ENCODE measurements at regions not wholly inside any gene's neighbourhood (a gene's known extent, or its start where the extent isn't known, plus 50 kb on each side); places are given as distances from the start of the nearest gene placed in this dataset.

GRCh38 chr3:74550686-74551085, 63.8 kb downstream of the CNTN3 start:
- Histone ChIP-seq H3K4me1 (no peaks in the 10 kb centered on the region), H3K36me3 (no peaks in the 10 kb centered on the region), H3K27me3 (no peaks in the 10 kb centered on the region), H3K4me3 (no peak overlapping the region), H3K27ac (no peak overlapping the region), H3K9me3 (peaks cover 0 to 12% (median 0%) of the 10 kb centered on the region in 4 donors)
- WGBS, 5 donors: 79 to 92% (median 89%) methylated on average over 2 to 3 of the region's 3 CpGs
- no peak for DNase-seq
- intact Hi-C loops (cut with DNase I; ENCODE audit: low total_unique reads): no loop called here
- no peak for TF ChIP-seq EP300 (IDR thresholded peaks at IDR 0.05)
- no peak for TF ChIP-seq POLR2AphosphoS5 (IDR thresholded peaks at IDR 0.05)

GRCh38 chr3:74546426-74546825, 68.0 kb downstream of the CNTN3 start:
- 34 to 48% (median 40%) methylated on average over 4 of the region's 4 CpGs for WGBS, 5 donors

GRCh38 chr3:74542441-74542840, 72.0 kb downstream of the CNTN3 start:
- no peaks in the 10 kb centered on the region for H3K27me3 ChIP-seq
- no peaks in the 10 kb centered on the region for H3K36me3 ChIP-seq
- TF ChIP-seq CTCF (IDR thresholded peaks at IDR 0.05): no peak
- no peak for TF ChIP-seq POLR2AphosphoS5 (IDR thresholded peaks at IDR 0.05)
- no peak for TF ChIP-seq EP300 (IDR thresholded peaks at IDR 0.05)
- no peak for TF ChIP-seq POLR2A (IDR thresholded peaks at IDR 0.05)
- no peak overlapping the region for H3K27ac ChIP-seq
- no peaks in the 10 kb centered on the region for H3K9me3 ChIP-seq
- intact Hi-C loops (cut with DNase I; ENCODE audit: low total_unique reads): no loop called here
- H3K4me1 ChIP-seq: no peaks in the 10 kb centered on the region
- 85 to 95% (median 88%) methylated on average over 2 of the region's 2 CpGs for WGBS, 5 donors
- no peak overlapping the region for H3K4me3 ChIP-seq
- DNase-seq: no peak

More at GRCh38 chr3:74546426-74546825, 68.0 kb downstream of the CNTN3 start:
- H3K4me3 ChIP-seq: no peak overlapping the region
- DNase-seq: peak in 1 of 2 donors; percentile 26
- TF ChIP-seq CTCF (IDR thresholded peaks at IDR 0.05) (no peak), POLR2A (IDR thresholded peaks at IDR 0.05) (no peak), EP300 (IDR thresholded peaks at IDR 0.05) (no peak), POLR2AphosphoS5 (IDR thresholded peaks at IDR 0.05) (no peak)
- H3K27ac ChIP-seq: no peak overlapping the region
- H3K36me3 ChIP-seq: no peaks in the 10 kb centered on the region
- no peaks in the 10 kb centered on the region for H3K27me3 ChIP-seq
- H3K4me1 ChIP-seq: no peaks in the 10 kb centered on the region
- intact Hi-C loops (cut with DNase I; ENCODE audit: low total_unique reads): no loop called here
- no peaks in the 10 kb centered on the region for H3K9me3 ChIP-seq

- no peaks in the 10 kb centered on the region for H3K27me3 ChIP-seq
- no peaks in the 10 kb centered on the region for H3K36me3 ChIP-seq
- no peaks in the 10 kb centered on the region for H3K4me1 ChIP-seq
- no peaks in the 10 kb centered on the region for H3K9me3 ChIP-seq
- TF ChIP-seq POLR2A (IDR thresholded peaks at IDR 0.05) (no peak), CTCF (IDR thresholded peaks at IDR 0.05) (no peak), POLR2AphosphoS5 (IDR thresholded peaks at IDR 0.05) (no peak), EP300 (IDR thresholded peaks at IDR 0.05) (no peak)
- no peak overlapping the region for H3K27ac ChIP-seq
- H3K4me3 ChIP-seq: no peak overlapping the region
- intact Hi-C loops (cut with DNase I; ENCODE audit: low total_unique reads): no loop called here
- DNase-seq: peak in 1 of 2 donors; percentile 52
- 60 to 69% (median 62%) methylated on average over 3 of the region's 3 CpGs for WGBS, 5 donors
These were observed 74.6 kb downstream of the CNTN3 start for GRCh38 chr3:74539876-74540275.

- Histone ChIP-seq H3K36me3 (no peaks in the 10 kb centered on the region), H3K9me3 (no peaks in the 10 kb centered on the region), H3K27ac (no peak overlapping the region), H3K4me1 (no peaks in the 10 kb centered on the region), H3K4me3 (no peak overlapping the region), H3K27me3 (no peaks in the 10 kb centered on the region)
- intact Hi-C loops (cut with DNase I; ENCODE audit: low total_unique reads): no loop called here
- WGBS, 5 donors: 31 to 53% (median 45%) methylated on average over 1 of the region's 1 CpG
- DNase-seq: no peak
- no peak for TF ChIP-seq POLR2AphosphoS5 (IDR thresholded peaks at IDR 0.05)
- TF ChIP-seq EP300 (IDR thresholded peaks at IDR 0.05): no peak
- TF ChIP-seq POLR2A (IDR thresholded peaks at IDR 0.05): no peak
- no peak for TF ChIP-seq CTCF (IDR thresholded peaks at IDR 0.05)
These were observed 75.8 kb downstream of the CNTN3 start for GRCh38 chr3:74538669-74539068.

All from stomach (tissue), 8 donors.